ENCODE measurements at regions not wholly inside any gene's neighbourhood (a gene's known extent, or its start where the extent isn't known, plus 50 kb on each side); places are given as distances from the start of the nearest gene placed in this dataset.

- no peaks in the 10 kb centered on the region for H3K9me3 ChIP-seq (ENCODE audit: control insufficient read depth in 2 of 2, insufficient read depth in 1 of 2, low read depth in 1 of 2, low read length in 1 of 2)
- H3K27me3 ChIP-seq (ENCODE audit: control insufficient read depth in 1 of 2, insufficient read depth in 2 of 2, low read length in 2 of 2) = no peaks in the 10 kb centered on the region
- no peaks in the 10 kb centered on the region for H3K4me1 ChIP-seq (ENCODE audit: control insufficient read depth in 2 of 2, insufficient read depth in 2 of 2, low read length in 1 of 2)
- H3K4me3 ChIP-seq (ENCODE audit: low read depth in 1 of 2, low read length in 2 of 2) = no peak overlapping the region
- no peak overlapping the region for H3K27ac ChIP-seq (ENCODE audit: low read depth in 2 of 2, low read length in 1 of 2)
- H3K36me3 ChIP-seq (ENCODE audit: control insufficient read depth in 2 of 2, insufficient read depth in 2 of 2, low read length in 1 of 2) = no peaks in the 10 kb centered on the region
These were observed 391.9 kb downstream of the GPATCH2 start for GRCh38 chr1:217238945-217239344.

DNA sequence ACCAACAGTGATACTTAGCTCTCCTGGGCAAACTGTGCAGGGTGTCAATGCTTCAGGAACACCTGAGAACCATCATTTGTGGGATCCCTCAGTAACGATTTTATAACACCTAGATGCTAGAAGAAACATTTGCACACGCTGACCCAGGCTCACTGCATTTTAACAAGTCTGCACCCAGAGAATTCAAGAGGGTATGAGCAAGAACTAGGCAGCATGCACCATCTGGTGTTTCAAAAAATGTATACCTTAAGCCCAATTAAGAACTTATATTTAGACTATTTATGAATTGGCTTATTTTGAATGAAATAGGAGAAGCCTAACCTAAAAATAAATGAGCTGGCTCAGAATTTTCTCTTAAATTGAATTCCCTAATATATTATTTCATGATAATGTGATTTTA is 400.5 kb downstream of the GPATCH2 start:
- H3K27ac ChIP-seq (ENCODE audit: low read depth in 2 of 2, low read length in 1 of 2) = no peak overlapping the region
- 53 to 60% methylated on average over 2 of the region's 2 CpGs for WGBS, 2 donors
- no peaks in the 10 kb centered on the region for H3K36me3 ChIP-seq (ENCODE audit: control insufficient read depth in 2 of 2, insufficient read depth in 2 of 2, low read length in 1 of 2)
- H3K9me3 ChIP-seq (ENCODE audit: control insufficient read depth in 2 of 2, insufficient read depth in 1 of 2, low read depth in 1 of 2, low read length in 1 of 2) = no peaks in the 10 kb centered on the region
- no peak overlapping the region for H3K4me3 ChIP-seq (ENCODE audit: low read depth in 1 of 2, low read length in 2 of 2)
- H3K27me3 ChIP-seq (ENCODE audit: control insufficient read depth in 1 of 2, insufficient read depth in 2 of 2, low read length in 2 of 2) = no peaks in the 10 kb centered on the region
- no peaks in the 10 kb centered on the region for H3K4me1 ChIP-seq (ENCODE audit: control insufficient read depth in 2 of 2, insufficient read depth in 2 of 2, low read length in 1 of 2)

- H3K27ac ChIP-seq (ENCODE audit: low read depth in 2 of 2, low read length in 1 of 2) = no peak overlapping the region
- H3K27me3 ChIP-seq (ENCODE audit: control insufficient read depth in 1 of 2, insufficient read depth in 2 of 2, low read length in 2 of 2) = no peaks in the 10 kb centered on the region
- H3K36me3 ChIP-seq (ENCODE audit: control insufficient read depth in 2 of 2, insufficient read depth in 2 of 2, low read length in 1 of 2) = no peaks in the 10 kb centered on the region
- H3K4me1 ChIP-seq (ENCODE audit: control insufficient read depth in 2 of 2, insufficient read depth in 2 of 2, low read length in 1 of 2) = no peaks in the 10 kb centered on the region
- H3K4me3 ChIP-seq (ENCODE audit: low read depth in 1 of 2, low read length in 2 of 2) = no peak overlapping the region
- no peaks in the 10 kb centered on the region for H3K9me3 ChIP-seq (ENCODE audit: control insufficient read depth in 2 of 2, insufficient read depth in 1 of 2, low read depth in 1 of 2, low read length in 1 of 2)
- 61 to 64% methylated on average over 5 of the region's 5 CpGs for WGBS, 2 donors
These were observed 402.2 kb downstream of the GPATCH2 start for GRCh38 chr1:217228689-217229088.

- H3K9me3 ChIP-seq (ENCODE audit: control insufficient read depth in 2 of 2, insufficient read depth in 1 of 2, low read depth in 1 of 2, low read length in 1 of 2) = no peaks in the 10 kb centered on the region
These were observed 406.7 kb downstream of the GPATCH2 start for GRCh38 chr1:217224201-217224600.

DNA sequence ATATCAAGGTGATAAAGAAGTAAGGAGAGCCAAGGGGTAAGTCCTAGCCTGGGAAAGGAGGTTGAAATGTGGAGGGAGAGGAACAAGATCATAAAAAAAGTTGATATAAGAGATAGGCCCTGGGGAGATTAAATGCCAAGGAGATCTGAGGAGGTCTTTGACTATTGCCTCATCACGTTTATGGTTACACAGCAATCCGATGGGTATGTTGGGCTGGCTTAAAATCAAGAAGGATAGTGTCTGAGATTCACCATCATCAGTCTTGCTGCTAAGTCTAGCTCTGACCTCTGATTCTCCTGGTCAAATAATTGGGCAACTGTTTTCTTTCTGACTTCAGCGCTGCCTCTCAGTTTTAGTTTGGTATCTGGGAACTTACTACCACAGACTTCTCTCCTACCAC is 416.3 kb downstream of the GPATCH2 start:
- Histone ChIP-seq H3K4me1 (ENCODE audit: control insufficient read depth in 2 of 2, insufficient read depth in 2 of 2, low read length in 1 of 2) (no peaks in the 10 kb centered on the region), H3K27ac (ENCODE audit: low read depth in 2 of 2, low read length in 1 of 2) (no peak overlapping the region)
- 75 to 76% methylated on average over 3 of the region's 3 CpGs for WGBS, 2 donors

More at GRCh38 chr1:217224201-217224600, 406.7 kb downstream of the GPATCH2 start:
- Histone ChIP-seq H3K4me1 (ENCODE audit: control insufficient read depth in 2 of 2, insufficient read depth in 2 of 2, low read length in 1 of 2) (no peaks in the 10 kb centered on the region), H3K4me3 (ENCODE audit: low read depth in 1 of 2, low read length in 2 of 2) (no peak overlapping the region), H3K27ac (ENCODE audit: low read depth in 2 of 2, low read length in 1 of 2) (no peak overlapping the region), H3K36me3 (ENCODE audit: control insufficient read depth in 2 of 2, insufficient read depth in 2 of 2, low read length in 1 of 2) (no peaks in the 10 kb centered on the region), H3K27me3 (ENCODE audit: control insufficient read depth in 1 of 2, insufficient read depth in 2 of 2, low read length in 2 of 2) (no peaks in the 10 kb centered on the region)
- 91 to 100% methylated on average over 1 of the region's 1 CpG for WGBS, 2 donors

GRCh38 chr1:217211486-217211885 is 419.4 kb downstream of the GPATCH2 start:
- Histone ChIP-seq H3K4me3 (ENCODE audit: low read depth in 1 of 2, low read length in 2 of 2) (no peak overlapping the region), H3K4me1 (ENCODE audit: control insufficient read depth in 2 of 2, insufficient read depth in 2 of 2, low read length in 1 of 2) (no peaks in the 10 kb centered on the region), H3K27ac (ENCODE audit: low read depth in 2 of 2, low read length in 1 of 2) (no peak overlapping the region), H3K36me3 (ENCODE audit: control insufficient read depth in 2 of 2, insufficient read depth in 2 of 2, low read length in 1 of 2) (no peaks in the 10 kb centered on the region), H3K9me3 (ENCODE audit: control insufficient read depth in 2 of 2, insufficient read depth in 1 of 2, low read depth in 1 of 2, low read length in 1 of 2) (peaks cover 0 to 2% of the 10 kb centered on the region in 2 donors), H3K27me3 (ENCODE audit: control insufficient read depth in 1 of 2, insufficient read depth in 2 of 2, low read length in 2 of 2) (no peaks in the 10 kb centered on the region)
- WGBS, 2 donors = 66 to 72% methylated on average over 3 of the region's 3 CpGs

More for the DNA sequence above, 416.3 kb downstream of the GPATCH2 start:
- no peaks in the 10 kb centered on the region for H3K36me3 ChIP-seq (ENCODE audit: control insufficient read depth in 2 of 2, insufficient read depth in 2 of 2, low read length in 1 of 2)
- no peaks in the 10 kb centered on the region for H3K27me3 ChIP-seq (ENCODE audit: control insufficient read depth in 1 of 2, insufficient read depth in 2 of 2, low read length in 2 of 2)
- H3K4me3 ChIP-seq (ENCODE audit: low read depth in 1 of 2, low read length in 2 of 2) = no peak overlapping the region
- no peaks in the 10 kb centered on the region for H3K9me3 ChIP-seq (ENCODE audit: control insufficient read depth in 2 of 2, insufficient read depth in 1 of 2, low read depth in 1 of 2, low read length in 1 of 2)

DNA sequence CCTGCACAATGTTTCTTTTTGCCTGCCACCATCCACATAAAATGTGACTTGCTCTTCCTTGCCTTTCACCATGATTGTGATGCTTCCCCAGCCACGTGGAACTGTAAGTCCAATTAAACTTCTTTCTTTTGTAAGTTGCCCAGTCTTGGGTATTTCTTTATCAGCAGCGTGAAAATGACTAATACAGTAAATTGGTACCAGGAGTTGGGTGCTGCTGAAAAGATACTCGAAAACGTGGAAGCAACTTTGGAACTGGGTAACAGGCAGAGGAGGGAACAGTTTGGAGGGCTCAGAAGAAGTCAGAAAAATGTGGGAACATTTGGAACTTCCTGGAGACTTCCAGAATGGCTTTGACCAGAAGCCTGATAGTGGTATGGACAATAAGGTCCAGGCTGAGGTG is 425.3 kb downstream of the GPATCH2 start:
- H3K27me3 ChIP-seq (ENCODE audit: control insufficient read depth in 1 of 2, insufficient read depth in 2 of 2, low read length in 2 of 2) = no peaks in the 10 kb centered on the region
- H3K27ac ChIP-seq (ENCODE audit: low read depth in 2 of 2, low read length in 1 of 2) = no peak overlapping the region
- WGBS, 2 donors = 82 to 86% methylated on average over 4 of the region's 4 CpGs
- H3K4me3 ChIP-seq (ENCODE audit: low read depth in 1 of 2, low read length in 2 of 2) = no peak overlapping the region
- peaks cover 0 to 4% of the 10 kb centered on the region in 2 donors for H3K9me3 ChIP-seq (ENCODE audit: control insufficient read depth in 2 of 2, insufficient read depth in 1 of 2, low read depth in 1 of 2, low read length in 1 of 2)
- H3K36me3 ChIP-seq (ENCODE audit: control insufficient read depth in 2 of 2, insufficient read depth in 2 of 2, low read length in 1 of 2) = no peaks in the 10 kb centered on the region
- H3K4me1 ChIP-seq (ENCODE audit: control insufficient read depth in 2 of 2, insufficient read depth in 2 of 2, low read length in 1 of 2) = no peaks in the 10 kb centered on the region

- Histone ChIP-seq H3K27me3 (ENCODE audit: control insufficient read depth in 1 of 2, insufficient read depth in 2 of 2, low read length in 2 of 2) (no peaks in the 10 kb centered on the region), H3K4me3 (ENCODE audit: low read depth in 1 of 2, low read length in 2 of 2) (no peak overlapping the region), H3K4me1 (ENCODE audit: control insufficient read depth in 2 of 2, insufficient read depth in 2 of 2, low read length in 1 of 2) (no peaks in the 10 kb centered on the region), H3K9me3 (ENCODE audit: control insufficient read depth in 2 of 2, insufficient read depth in 1 of 2, low read depth in 1 of 2, low read length in 1 of 2) (no peaks in the 10 kb centered on the region), H3K27ac (ENCODE audit: low read depth in 2 of 2, low read length in 1 of 2) (no peak overlapping the region), H3K36me3 (ENCODE audit: control insufficient read depth in 2 of 2, insufficient read depth in 2 of 2, low read length in 1 of 2) (no peaks in the 10 kb centered on the region)
- 69 to 72% methylated on average over 1 of the region's 1 CpG for WGBS, 2 donors
These were observed 434.3 kb downstream of the GPATCH2 start for GRCh38 chr1:217196616-217197015.

- Histone ChIP-seq H3K4me1 (ENCODE audit: control insufficient read depth in 2 of 2, insufficient read depth in 2 of 2, low read length in 1 of 2) (no peaks in the 10 kb centered on the region), H3K36me3 (ENCODE audit: control insufficient read depth in 2 of 2, insufficient read depth in 2 of 2, low read length in 1 of 2) (no peaks in the 10 kb centered on the region), H3K27me3 (ENCODE audit: control insufficient read depth in 1 of 2, insufficient read depth in 2 of 2, low read length in 2 of 2) (no peaks in the 10 kb centered on the region), H3K4me3 (ENCODE audit: low read depth in 1 of 2, low read length in 2 of 2) (no peak overlapping the region), H3K27ac (ENCODE audit: low read depth in 2 of 2, low read length in 1 of 2) (no peak overlapping the region), H3K9me3 (ENCODE audit: control insufficient read depth in 2 of 2, insufficient read depth in 1 of 2, low read depth in 1 of 2, low read length in 1 of 2) (no peaks in the 10 kb centered on the region)
- WGBS, 2 donors = 43 to 59% methylated on average over 3 of the region's 3 CpGs
These were observed 437.7 kb downstream of the GPATCH2 start for GRCh38 chr1:217193151-217193550.

DNA sequence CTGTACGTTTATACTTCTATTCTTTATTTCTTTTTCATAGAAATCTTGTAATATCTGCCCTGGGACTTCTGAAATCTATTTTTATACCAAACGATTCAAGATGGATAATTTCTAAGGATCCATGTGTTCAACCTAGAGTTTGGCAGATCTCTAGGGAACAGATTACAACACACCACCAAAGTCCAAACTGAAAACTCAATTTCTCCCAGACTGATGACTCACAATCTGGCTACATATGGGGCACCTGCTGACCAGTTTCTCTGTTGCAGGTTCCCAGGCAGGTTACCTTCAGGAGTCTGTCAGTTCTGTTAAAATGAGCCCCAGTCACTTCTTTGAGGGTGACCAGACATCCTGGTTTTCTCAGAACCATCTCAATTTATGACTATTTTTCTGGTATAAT is 439.4 kb downstream of the GPATCH2 start:
- whole genome bisulfite sequencing, 2 donors = 63 to 68% methylated on average over 2 of the region's 2 CpGs
- Histone ChIP-seq H3K27ac (ENCODE audit: low read depth in 2 of 2, low read length in 1 of 2) (no peak overlapping the region), H3K36me3 (ENCODE audit: control insufficient read depth in 2 of 2, insufficient read depth in 2 of 2, low read length in 1 of 2) (no peaks in the 10 kb centered on the region), H3K4me3 (ENCODE audit: low read depth in 1 of 2, low read length in 2 of 2) (no peak overlapping the region), H3K4me1 (ENCODE audit: control insufficient read depth in 2 of 2, insufficient read depth in 2 of 2, low read length in 1 of 2) (no peaks in the 10 kb centered on the region), H3K27me3 (ENCODE audit: control insufficient read depth in 1 of 2, insufficient read depth in 2 of 2, low read length in 2 of 2) (no peaks in the 10 kb centered on the region), H3K9me3 (ENCODE audit: control insufficient read depth in 2 of 2, insufficient read depth in 1 of 2, low read depth in 1 of 2, low read length in 1 of 2) (peaks cover 0 to 2% of the 10 kb centered on the region in 2 donors)

All from esophagus (tissue), 2 donors.